Amniotic epithelial cell (primary cell): ENCODE measurements at regions not wholly inside any gene's neighbourhood (a gene's known extent, or its start where the extent isn't known, plus 50 kb on each side); places are given as distances from the start of the nearest gene placed in this dataset.
A peak's percentile ranks its signal among the peaks of the same experiment; 100 is the strongest.
"Not testable (repeated sequence)": the region's sequence is repeated elsewhere in the genome, so short reads cannot be mapped to it uniquely, and the experiment has no call there.

ENCODE experiments used
- DNase-seq: peaks from one replicate; pipeline ENCODE4 v3.0.0-alpha.2; 2010; ENCODE audit warnings: low read depth

- DNase-seq: no peak
Observed at GRCh38 chr5:167827766-167828165, 463.7 kb upstream of the WWC1 start.

GRCh38 chr5:167831754-167832504 lies 459.5 kb upstream of the WWC1 start:
- no peak for DNase-seq

- no peak for DNase-seq
Observed at GRCh38 chr5:167832609-167833008, 458.8 kb upstream of the WWC1 start.

- peak; percentile 18 for DNase-seq
Observed at GRCh38 chr5:167833456-167833855, 458.0 kb upstream of the WWC1 start.

GRCh38 chr5:167835146-167835545 lies 456.3 kb upstream of the WWC1 start:
- peak; percentile 37 for DNase-seq

- no peak for DNase-seq
Observed at GRCh38 chr5:167837127-167837526, 454.3 kb upstream of the WWC1 start.

- no peak for DNase-seq
Observed at GRCh38 chr5:167839065-167839464, 452.4 kb upstream of the WWC1 start.

- no peak for DNase-seq
Observed at GRCh38 chr5:167840527-167841130, 450.8 kb upstream of the WWC1 start.

GRCh38 chr5:167843881-167844572 lies 447.4 kb upstream of the WWC1 start:
- no peak for DNase-seq

- no peak for DNase-seq
Observed at GRCh38 chr5:167845952-167846351, 445.5 kb upstream of the WWC1 start.

GRCh38 chr5:167849874-167850273 lies 441.6 kb upstream of the WWC1 start:
- DNase-seq: no peak

- DNase-seq: peak; percentile 95
Observed at GRCh38 chr5:167850911-167851310, 440.5 kb upstream of the WWC1 start.

GRCh38 chr5:167851416-167851815 lies 440.0 kb upstream of the WWC1 start:
- DNase-seq: peak; percentile 59

- no peak for DNase-seq
Observed at GRCh38 chr5:167852515-167852914, 438.9 kb upstream of the WWC1 start.

- peak; percentile 66 for DNase-seq
Observed at GRCh38 chr5:167853421-167853820, 438.0 kb upstream of the WWC1 start.

- no peak for DNase-seq
Observed at GRCh38 chr5:167855818-167856217, 435.6 kb upstream of the WWC1 start.

GRCh38 chr5:167857321-167857720 lies 434.1 kb upstream of the WWC1 start:
- no peak for DNase-seq

GRCh38 chr5:167858186-167858855 lies 433.1 kb upstream of the WWC1 start:
- not testable (repeated sequence) for DNase-seq

GRCh38 chr5:167861129-167861927 lies 430.1 kb upstream of the WWC1 start:
- peak; percentile 23 for DNase-seq

GRCh38 chr5:167861928-167862426 lies 429.5 kb upstream of the WWC1 start:
- no peak for DNase-seq

GRCh38 chr5:167863883-167864282 lies 427.6 kb upstream of the WWC1 start:
- no peak for DNase-seq

GRCh38 chr5:167864801-167865200 lies 426.6 kb upstream of the WWC1 start:
- no peak for DNase-seq
